ENCODE measurements at regions not wholly inside any gene's neighbourhood (a gene's known extent, or its start where the extent isn't known, plus 50 kb on each side); places are given as distances from the start of the nearest gene placed in this dataset.

DNA sequence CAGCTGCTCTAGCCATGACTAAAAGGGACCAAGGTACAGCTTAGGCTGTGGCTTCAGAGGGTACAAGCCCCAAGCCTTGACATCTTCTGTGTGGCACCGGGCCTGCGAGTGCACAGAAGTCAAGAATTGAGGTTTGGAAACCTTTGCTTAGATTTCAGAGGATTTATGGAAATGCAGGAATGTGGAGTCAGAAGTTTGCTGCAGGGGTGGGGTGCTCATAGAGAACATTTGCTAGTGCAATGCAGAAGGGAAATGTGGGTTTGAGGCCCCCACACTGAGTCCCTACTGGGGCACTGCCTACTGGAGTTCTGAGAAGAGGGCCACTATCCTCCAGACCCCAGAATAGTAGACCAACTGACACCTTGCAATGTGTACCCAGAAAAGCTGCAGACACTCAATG is 624.9 kb upstream of the FTMT start:
- H3K27ac Mint-ChIP-seq: no peak overlapping the region
- H3K27me3 Mint-ChIP-seq: no peaks in the 10 kb centered on the region
- H3K4me1 Mint-ChIP-seq (ENCODE audit: low read depth): no peaks in the 10 kb centered on the region
- H3K36me3 Mint-ChIP-seq (ENCODE audit: low read depth): no peaks in the 10 kb centered on the region
- H3K4me3 Mint-ChIP-seq: no peak overlapping the region
- intact Hi-C loops (cut with micrococcal nuclease): no loop called here
- H3K9me3 Mint-ChIP-seq: peaks cover 78% of the 10 kb centered on the region

DNA sequence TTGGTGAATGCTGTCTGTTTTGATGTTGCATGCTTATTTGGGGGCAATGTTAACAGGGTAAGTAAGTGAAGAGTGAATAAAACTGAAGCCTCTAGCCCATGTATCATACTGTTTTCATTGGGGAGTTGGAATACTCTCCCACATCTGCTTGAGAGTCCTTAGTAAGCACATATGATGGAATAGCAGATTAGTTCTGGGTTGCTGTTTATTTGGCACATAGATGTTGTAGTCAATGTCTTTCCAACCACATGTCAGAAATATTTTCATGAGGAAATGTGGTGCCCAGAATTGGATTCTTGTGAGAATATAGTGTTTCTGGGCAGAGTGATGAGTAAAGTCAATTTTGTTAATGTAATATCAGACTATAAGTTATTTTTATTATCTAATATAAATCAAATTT is 611.7 kb upstream of the FTMT start:
- Mint-ChIP-seq H3K9me3 (peaks cover 6% of the 10 kb centered on the region), H3K27ac (no peak overlapping the region)
- intact Hi-C loops (cut with micrococcal nuclease): no loop called here

DNA sequence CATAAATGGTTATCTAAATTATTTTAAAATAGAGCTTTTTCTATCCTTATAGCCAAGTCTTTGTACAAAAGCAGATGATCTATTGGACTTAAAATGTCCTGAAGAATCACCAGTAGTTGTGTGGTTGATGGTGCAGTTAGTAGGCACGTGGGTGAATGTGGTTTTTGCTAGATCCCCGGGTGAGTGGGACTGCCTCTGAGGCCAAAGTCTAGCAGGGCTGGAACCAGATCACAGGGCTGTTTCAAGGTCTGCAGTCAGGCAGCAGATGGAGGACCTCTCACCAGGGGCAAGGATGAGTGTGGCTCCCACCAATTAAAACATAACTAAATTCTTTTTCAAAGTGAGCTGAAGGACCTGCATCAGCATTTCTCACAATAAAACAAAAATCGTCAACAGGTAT is 604.7 kb upstream of the FTMT start:
- H3K4me1 Mint-ChIP-seq (ENCODE audit: low read depth): no peaks in the 10 kb centered on the region
- H3K9me3 Mint-ChIP-seq: peaks cover 16% of the 10 kb centered on the region
- intact Hi-C loops (cut with micrococcal nuclease): no loop called here
- H3K36me3 Mint-ChIP-seq (ENCODE audit: low read depth): no peaks in the 10 kb centered on the region
- no peak overlapping the region for H3K27ac Mint-ChIP-seq
- no peaks in the 10 kb centered on the region for H3K27me3 Mint-ChIP-seq
- H3K4me3 Mint-ChIP-seq: no peak overlapping the region

More for the DNA sequence above, 611.7 kb upstream of the FTMT start:
- H3K27me3 Mint-ChIP-seq: no peaks in the 10 kb centered on the region
- no peak overlapping the region for H3K4me3 Mint-ChIP-seq
- no peaks in the 10 kb centered on the region for H3K36me3 Mint-ChIP-seq (ENCODE audit: low read depth)
- no peaks in the 10 kb centered on the region for H3K4me1 Mint-ChIP-seq (ENCODE audit: low read depth)

DNA sequence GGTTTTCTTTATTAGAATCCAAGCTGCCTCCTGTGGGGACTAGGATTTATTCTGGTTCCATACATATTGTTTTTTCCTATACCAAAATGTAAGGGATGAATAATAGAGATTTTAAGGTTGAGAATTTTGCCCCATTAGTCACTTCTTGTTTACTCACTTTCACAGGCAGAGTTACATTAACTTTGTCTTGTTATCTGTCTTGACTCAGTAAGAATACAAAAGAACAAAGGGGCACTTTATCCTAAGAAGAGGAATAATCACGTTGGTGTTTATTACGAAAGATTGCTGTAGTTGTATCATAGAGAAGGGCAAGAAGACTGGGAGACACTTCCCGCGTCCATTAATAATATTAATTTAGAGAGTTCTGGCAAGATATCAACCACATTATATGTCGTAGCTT is 599.7 kb upstream of the FTMT start:
- Mint-ChIP-seq H3K4me3 (no peak overlapping the region), H3K9me3 (peaks cover 27% of the 10 kb centered on the region), H3K27me3 (no peaks in the 10 kb centered on the region), H3K36me3 (ENCODE audit: low read depth) (no peaks in the 10 kb centered on the region), H3K27ac (no peak overlapping the region), H3K4me1 (ENCODE audit: low read depth) (no peaks in the 10 kb centered on the region)
- intact Hi-C loops (cut with micrococcal nuclease): no loop called here

DNA sequence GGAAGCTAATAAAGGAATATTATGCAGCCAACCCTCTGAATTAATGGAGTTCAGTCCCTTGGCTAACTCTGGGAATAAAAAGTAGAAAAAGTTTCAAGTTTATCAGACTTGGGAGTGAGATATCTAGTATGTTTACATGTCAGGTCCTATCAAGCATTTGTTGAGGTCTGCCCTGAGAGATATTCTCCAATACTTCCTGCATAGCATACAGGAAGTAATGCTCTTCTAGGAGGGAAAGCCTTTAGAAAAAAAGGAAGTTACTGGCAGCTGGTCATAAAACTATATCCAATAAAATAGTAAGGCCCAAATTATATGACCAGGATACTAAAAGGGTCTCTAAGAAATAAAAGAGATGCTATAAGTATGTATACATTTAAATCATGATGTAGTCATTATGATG is 594.1 kb upstream of the FTMT start:
- Mint-ChIP-seq H3K4me1 (ENCODE audit: low read depth) (no peaks in the 10 kb centered on the region), H3K27me3 (no peaks in the 10 kb centered on the region), H3K36me3 (ENCODE audit: low read depth) (no peaks in the 10 kb centered on the region), H3K9me3 (peaks cover 22% of the 10 kb centered on the region), H3K27ac (no peak overlapping the region), H3K4me3 (no peak overlapping the region)
- intact Hi-C loops (cut with micrococcal nuclease): no loop called here

DNA sequence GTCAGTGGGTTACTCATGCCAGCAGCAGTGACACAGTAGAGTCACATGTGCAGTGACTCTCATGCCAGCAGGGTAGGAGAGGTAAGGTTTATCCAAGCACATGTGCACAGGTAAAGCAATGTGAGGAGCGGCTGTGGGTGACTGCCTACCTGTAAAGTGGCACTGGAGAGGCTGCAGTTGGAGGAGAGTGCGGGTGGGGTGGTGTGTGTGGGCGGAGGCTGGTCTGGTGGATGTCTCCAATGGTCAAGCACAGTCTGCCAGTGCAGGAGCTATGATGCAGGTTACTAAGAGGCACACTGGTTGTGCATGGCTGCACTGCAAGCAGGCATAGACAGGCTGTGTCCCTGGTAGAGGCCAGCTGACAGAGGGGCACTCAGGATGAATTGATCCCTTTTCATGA is 588.2 kb upstream of the FTMT start:
- peaks cover 23% of the 10 kb centered on the region for H3K9me3 Mint-ChIP-seq
- H3K27ac Mint-ChIP-seq: no peak overlapping the region
- intact Hi-C loops (cut with micrococcal nuclease): no loop called here
- H3K27me3 Mint-ChIP-seq: no peaks in the 10 kb centered on the region
- H3K4me3 Mint-ChIP-seq: no peak overlapping the region
- no peaks in the 10 kb centered on the region for H3K4me1 Mint-ChIP-seq (ENCODE audit: low read depth)
- H3K36me3 Mint-ChIP-seq (ENCODE audit: low read depth): no peaks in the 10 kb centered on the region

DNA sequence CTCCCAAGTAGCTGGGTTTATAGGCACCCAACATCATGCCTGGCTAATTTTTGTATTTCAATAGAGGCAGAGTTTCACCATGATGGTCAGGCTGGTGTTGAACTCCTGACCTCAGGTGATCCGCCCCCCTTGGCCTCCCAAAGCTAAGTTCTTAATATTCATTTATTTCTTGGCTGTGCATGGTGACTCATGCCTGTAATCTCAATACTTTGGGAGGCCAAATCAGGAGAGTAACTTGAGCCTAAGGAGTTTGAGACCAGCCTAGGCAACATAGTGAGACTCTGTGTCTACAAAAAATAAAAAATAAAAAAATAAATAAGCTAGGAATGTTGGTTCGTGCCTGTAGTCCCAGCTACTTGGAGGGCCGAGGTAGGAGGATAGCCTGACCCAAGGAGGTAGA is 587.1 kb upstream of the FTMT start:
- no peaks in the 10 kb centered on the region for H3K36me3 Mint-ChIP-seq (ENCODE audit: low read depth)
- intact Hi-C loops (cut with micrococcal nuclease): no loop called here
- H3K9me3 Mint-ChIP-seq: peaks cover 23% of the 10 kb centered on the region
- no peaks in the 10 kb centered on the region for H3K4me1 Mint-ChIP-seq (ENCODE audit: low read depth)
- no peak overlapping the region for H3K27ac Mint-ChIP-seq
- H3K27me3 Mint-ChIP-seq: no peaks in the 10 kb centered on the region
- H3K4me3 Mint-ChIP-seq: no peak overlapping the region

DNA sequence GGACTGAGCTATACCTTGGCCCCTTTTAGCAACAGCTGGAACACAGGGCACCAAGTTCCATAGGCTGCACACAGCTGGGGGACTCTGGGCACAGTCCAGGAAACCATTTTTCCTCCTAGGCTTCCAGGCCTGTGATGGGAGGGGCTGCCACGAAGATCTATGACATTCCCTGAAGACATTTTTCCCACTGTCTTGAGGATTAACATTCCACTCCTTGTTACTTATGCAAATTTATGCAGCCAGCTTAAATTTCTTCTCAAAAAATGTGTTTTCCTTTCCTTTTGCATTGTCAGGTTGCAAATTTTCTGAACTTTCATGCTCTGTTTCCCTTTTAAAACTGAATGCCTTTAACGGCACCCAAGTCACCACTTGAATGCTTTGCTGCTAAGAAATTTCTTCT is 580.1 kb upstream of the FTMT start:
- Mint-ChIP-seq H3K4me1 (ENCODE audit: low read depth) (no peaks in the 10 kb centered on the region), H3K9me3 (peaks cover 17% of the 10 kb centered on the region), H3K27ac (no peak overlapping the region), H3K27me3 (no peaks in the 10 kb centered on the region), H3K4me3 (no peak overlapping the region), H3K36me3 (ENCODE audit: low read depth) (no peaks in the 10 kb centered on the region)
- intact Hi-C loops (cut with micrococcal nuclease): no loop called here

DNA sequence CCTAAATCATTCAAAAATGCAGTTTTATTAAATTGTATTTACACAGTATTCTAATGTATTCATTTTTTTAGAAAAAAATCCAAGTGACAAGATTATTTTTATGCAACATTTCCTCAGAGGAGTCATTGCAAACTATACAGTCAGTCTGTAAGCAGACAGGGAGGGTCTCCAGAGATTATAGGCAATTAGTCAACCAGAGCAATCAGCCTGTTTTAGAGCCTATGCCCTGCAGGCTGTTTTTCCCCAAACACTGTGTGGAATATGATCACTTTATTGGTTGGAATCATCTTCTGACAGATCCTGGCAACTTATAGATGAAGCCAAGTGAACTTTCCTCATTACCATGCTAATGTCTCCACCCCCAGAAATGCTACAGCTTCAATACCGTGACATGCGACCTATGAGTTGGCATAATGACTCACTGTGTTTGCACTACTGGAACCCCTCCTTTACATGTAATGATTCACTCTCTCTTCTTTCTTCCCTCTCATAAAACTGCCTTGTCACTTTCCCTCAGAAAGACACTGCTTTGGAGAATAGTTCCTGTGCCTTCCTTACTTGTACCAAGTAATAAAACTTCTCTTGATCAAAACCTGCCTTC is 577.7 kb upstream of the FTMT start:
- intact Hi-C loops (cut with micrococcal nuclease): no loop called here

DNA sequence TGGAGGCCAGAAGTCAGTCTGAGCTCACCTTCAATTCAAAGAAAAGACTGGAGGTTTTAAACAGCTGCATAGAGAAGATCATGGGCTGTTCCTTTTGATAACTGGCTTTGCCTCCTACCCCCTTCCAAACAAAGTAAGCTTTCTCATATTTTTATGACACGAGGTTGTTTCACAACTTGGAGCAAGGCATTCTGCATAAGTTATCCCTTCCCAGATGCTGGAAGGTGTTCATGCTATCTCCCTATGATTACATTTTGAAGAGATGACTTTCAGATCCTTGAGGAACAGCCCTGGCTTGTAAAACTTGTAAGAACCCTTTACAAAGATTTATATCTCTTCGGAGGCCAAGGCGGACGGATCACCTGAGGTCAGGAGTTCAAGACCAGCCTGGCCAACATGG is 571.9 kb upstream of the FTMT start:
- Mint-ChIP-seq H3K4me1 (ENCODE audit: low read depth) (no peaks in the 10 kb centered on the region), H3K4me3 (no peak overlapping the region)

More for the DNA sequence above, 577.7 kb upstream of the FTMT start:
- Mint-ChIP-seq H3K4me1 (ENCODE audit: low read depth) (no peaks in the 10 kb centered on the region), H3K27me3 (no peaks in the 10 kb centered on the region), H3K27ac (no peak overlapping the region), H3K9me3 (peaks cover 17% of the 10 kb centered on the region), H3K36me3 (ENCODE audit: low read depth) (no peaks in the 10 kb centered on the region), H3K4me3 (no peak overlapping the region)

DNA sequence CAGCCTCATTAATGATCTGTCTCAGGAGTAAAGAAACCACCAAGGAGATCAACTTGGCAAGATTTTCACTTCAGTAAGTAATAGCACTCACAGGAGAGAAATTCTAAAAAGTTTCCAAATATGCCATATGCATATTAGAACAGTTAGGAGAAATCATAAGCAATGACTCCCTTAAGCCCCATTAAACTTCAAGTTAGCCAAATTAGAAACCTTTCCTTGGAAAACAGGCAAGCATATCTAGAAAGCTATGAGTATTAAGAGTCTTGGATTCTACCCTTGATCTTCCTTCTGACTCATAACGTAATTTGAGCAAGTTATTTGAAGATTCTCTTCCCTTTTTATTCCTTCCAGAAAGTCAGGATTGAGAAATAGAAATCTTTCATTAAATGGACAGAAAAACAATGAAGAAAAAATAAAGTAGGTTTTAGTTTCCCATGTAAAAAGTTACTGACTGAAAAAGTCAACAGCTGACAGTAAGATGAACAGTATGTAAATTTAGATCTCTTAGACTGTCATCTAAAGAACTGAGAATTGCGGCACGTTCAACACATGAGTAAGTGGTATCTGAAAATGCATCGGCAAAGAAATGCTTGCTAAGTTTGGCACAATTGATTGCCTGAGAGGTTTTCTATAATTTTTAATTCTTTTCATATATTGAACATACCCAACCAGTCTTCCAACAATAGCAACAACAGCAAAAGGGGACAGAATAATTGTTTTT is 565.7 kb upstream of the FTMT start:
- Mint-ChIP-seq H3K9me3 (no peaks in the 10 kb centered on the region), H3K27me3 (no peaks in the 10 kb centered on the region), H3K4me1 (ENCODE audit: low read depth) (no peaks in the 10 kb centered on the region), H3K27ac (no peak overlapping the region), H3K4me3 (no peak overlapping the region), H3K36me3 (ENCODE audit: low read depth) (no peaks in the 10 kb centered on the region)
- intact Hi-C loops (cut with micrococcal nuclease): no loop called here

More for the DNA sequence above, 571.9 kb upstream of the FTMT start:
- Mint-ChIP-seq H3K27me3 (no peaks in the 10 kb centered on the region), H3K36me3 (ENCODE audit: low read depth) (no peaks in the 10 kb centered on the region), H3K27ac (no peak overlapping the region), H3K9me3 (no peaks in the 10 kb centered on the region)
- intact Hi-C loops (cut with micrococcal nuclease): no loop called here

DNA sequence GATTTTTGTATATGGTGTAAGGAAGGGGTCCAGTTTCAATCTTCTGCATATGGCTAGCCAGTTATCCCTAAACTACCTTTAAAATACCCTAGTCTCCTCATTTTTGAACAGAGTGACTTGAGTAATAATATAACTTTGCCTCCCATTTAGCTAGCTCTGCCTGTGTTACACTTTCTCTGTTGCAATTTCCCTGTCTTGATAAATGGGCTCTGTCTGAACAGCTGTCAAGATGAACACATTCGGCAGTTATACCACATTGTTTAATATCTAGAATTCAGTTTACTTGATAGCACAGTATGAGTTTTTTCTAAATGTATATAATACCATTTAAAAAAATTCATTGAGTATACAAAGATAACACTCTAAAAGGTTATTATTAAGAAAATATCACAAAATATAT is 562.9 kb upstream of the FTMT start:
- H3K4me3 Mint-ChIP-seq: no peak overlapping the region
- no peaks in the 10 kb centered on the region for H3K4me1 Mint-ChIP-seq (ENCODE audit: low read depth)
- no peaks in the 10 kb centered on the region for H3K9me3 Mint-ChIP-seq
- intact Hi-C loops (cut with micrococcal nuclease): no loop called here
- H3K27me3 Mint-ChIP-seq: no peaks in the 10 kb centered on the region
- H3K27ac Mint-ChIP-seq: no peak overlapping the region
- no peaks in the 10 kb centered on the region for H3K36me3 Mint-ChIP-seq (ENCODE audit: low read depth)

DNA sequence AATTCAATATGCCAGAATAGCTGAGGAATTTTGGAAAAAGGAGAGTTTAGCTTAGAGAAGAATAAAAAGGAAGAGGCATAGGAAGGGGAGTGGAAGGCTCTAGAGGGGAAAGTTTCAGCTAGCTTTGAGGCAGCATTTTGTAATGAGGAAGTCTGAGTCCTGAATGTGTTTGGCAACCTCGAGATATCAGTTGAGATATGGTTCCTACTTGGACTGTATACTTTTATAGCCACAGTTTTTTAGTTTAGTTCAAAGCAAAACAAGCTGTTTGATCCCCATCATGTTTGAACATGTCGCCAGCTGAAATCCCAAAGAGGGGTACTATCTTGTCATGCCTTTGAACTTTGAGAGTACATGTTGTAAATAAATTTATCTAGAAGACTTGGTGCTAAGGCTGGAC is 559.0 kb upstream of the FTMT start:
- Mint-ChIP-seq H3K4me1 (ENCODE audit: low read depth) (no peaks in the 10 kb centered on the region), H3K27me3 (no peaks in the 10 kb centered on the region), H3K9me3 (no peaks in the 10 kb centered on the region), H3K4me3 (no peak overlapping the region), H3K27ac (no peak overlapping the region), H3K36me3 (ENCODE audit: low read depth) (no peaks in the 10 kb centered on the region)
- intact Hi-C loops (cut with micrococcal nuclease): no loop called here

DNA sequence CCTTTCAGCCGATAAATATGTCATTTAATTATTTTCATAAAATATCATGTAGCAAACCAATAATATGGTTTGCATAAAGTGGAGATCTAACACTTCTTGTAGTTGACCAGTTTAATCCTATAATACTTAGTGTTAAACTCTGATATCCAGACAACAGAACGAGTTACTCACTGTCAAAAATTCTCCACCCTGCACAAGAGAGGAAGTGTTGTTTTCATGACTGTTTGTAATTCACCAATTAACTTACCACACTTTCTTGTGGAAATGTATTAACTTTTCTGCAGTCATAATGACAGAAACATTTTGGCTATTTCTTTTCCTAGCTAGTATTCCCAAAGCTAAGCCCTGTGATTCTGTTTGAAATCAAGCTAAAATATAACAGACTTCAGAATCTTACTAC is 555.3 kb upstream of the FTMT start:
- Mint-ChIP-seq H3K4me3 (no peak overlapping the region), H3K4me1 (ENCODE audit: low read depth) (no peaks in the 10 kb centered on the region), H3K27me3 (no peaks in the 10 kb centered on the region), H3K36me3 (ENCODE audit: low read depth) (no peaks in the 10 kb centered on the region), H3K9me3 (no peaks in the 10 kb centered on the region), H3K27ac (no peak overlapping the region)
- intact Hi-C loops (cut with micrococcal nuclease): no loop called here

DNA sequence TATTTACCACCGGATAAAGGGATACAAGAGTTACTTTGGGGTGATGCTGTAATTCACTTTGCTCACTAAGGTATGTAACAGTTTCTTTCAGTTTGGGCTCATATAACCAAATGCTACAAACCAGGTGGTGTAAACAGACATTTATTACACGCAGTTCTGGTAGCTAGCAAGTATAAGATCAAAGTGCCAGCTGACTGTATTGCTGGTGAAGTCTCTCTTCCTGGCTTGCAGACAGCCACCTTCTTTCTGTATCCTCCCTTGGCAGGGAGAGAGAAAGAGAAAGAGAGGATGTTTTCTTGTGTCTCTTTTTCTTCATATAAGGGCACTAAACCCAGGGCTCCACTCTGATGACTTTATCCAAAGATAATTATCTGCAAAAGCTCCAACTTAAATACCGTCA is 552.5 kb upstream of the FTMT start:
- H3K4me1 Mint-ChIP-seq (ENCODE audit: low read depth): no peaks in the 10 kb centered on the region
- no peaks in the 10 kb centered on the region for H3K27me3 Mint-ChIP-seq
- H3K36me3 Mint-ChIP-seq (ENCODE audit: low read depth): no peaks in the 10 kb centered on the region
- H3K9me3 Mint-ChIP-seq: no peaks in the 10 kb centered on the region
- H3K27ac Mint-ChIP-seq: no peak overlapping the region
- intact Hi-C loops (cut with micrococcal nuclease): no loop called here
- no peak overlapping the region for H3K4me3 Mint-ChIP-seq
